ENCODE measurements at regions not wholly inside any gene's neighbourhood (a gene's known extent, or its start where the extent isn't known, plus 50 kb on each side); places are given as distances from the start of the nearest gene placed in this dataset.

- H3K4me1 Mint-ChIP-seq (ENCODE audit: unreplicated experiment) = no peaks in the 10 kb centered on the region
- no peak overlapping the region for H3K27ac Mint-ChIP-seq
- peaks cover 4% of the 10 kb centered on the region for H3K27me3 Mint-ChIP-seq
- no peak for DNase-seq (ENCODE audit: extremely low spot score, unreplicated experiment)
- TF ChIP-seq CTCF (conservative IDR thresholded peaks at IDR 0.05) = no peak
- no peak overlapping the region for H3K4me3 Mint-ChIP-seq
- no peaks in the 10 kb centered on the region for H3K9me3 Mint-ChIP-seq
- H3K36me3 Mint-ChIP-seq = no peaks in the 10 kb centered on the region
These were observed 217.0 kb downstream of the S1PR1 start for GRCh38 chr1:101453844-101454243.

DNA sequence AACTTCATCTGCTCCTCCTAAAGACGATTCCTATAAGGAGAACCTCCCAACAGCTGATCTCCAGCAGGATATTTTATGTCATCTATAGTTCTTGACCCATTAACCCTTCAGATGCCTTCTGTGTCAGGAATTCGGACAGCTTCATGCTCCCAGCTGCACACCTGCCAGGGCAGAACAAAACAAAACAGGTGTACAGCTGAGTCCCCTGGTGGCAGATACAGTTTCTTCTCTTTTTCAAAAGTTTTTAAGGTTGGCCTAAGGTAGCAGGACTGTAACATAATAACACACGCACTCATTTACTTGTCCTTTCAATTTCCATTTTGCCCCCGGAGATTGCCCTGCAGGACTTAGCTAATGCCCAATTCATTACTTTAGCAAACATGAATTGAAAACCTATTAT, 218.3 kb downstream of the S1PR1 start:
- no peak for DNase-seq (ENCODE audit: extremely low spot score, unreplicated experiment)
- Mint-ChIP-seq H3K36me3 (no peaks in the 10 kb centered on the region), H3K9me3 (no peaks in the 10 kb centered on the region), H3K27me3 (no peaks in the 10 kb centered on the region), H3K4me3 (no peak overlapping the region), H3K27ac (no peak overlapping the region), H3K4me1 (ENCODE audit: unreplicated experiment) (no peaks in the 10 kb centered on the region)
- no peak for TF ChIP-seq CTCF (conservative IDR thresholded peaks at IDR 0.05)

DNA sequence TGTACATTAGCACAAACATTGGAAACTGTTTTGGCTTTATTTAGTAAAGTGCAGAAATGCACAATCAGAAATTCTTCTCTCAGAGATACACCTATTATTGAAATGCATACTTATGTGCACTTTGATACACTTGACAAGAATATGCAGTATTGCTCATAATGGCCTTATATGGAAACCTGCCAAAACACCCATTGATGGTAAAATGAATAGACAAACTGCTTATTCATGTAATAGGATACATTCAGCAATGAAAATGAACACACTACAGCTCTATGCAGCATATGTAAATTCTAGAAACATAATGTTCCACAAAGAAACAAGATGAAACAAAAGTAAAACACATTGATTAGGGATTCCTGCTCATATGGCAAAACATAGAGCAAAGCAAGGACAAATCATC, 223.9 kb downstream of the S1PR1 start:
- DNase-seq (ENCODE audit: extremely low spot score, unreplicated experiment) = no peak
- Mint-ChIP-seq H3K4me3 (no peak overlapping the region), H3K9me3 (peaks cover 4% of the 10 kb centered on the region), H3K27me3 (peaks cover 2% of the 10 kb centered on the region), H3K4me1 (ENCODE audit: unreplicated experiment) (peaks cover 4% of the 10 kb centered on the region), H3K36me3 (no peaks in the 10 kb centered on the region), H3K27ac (no peak overlapping the region)
- TF ChIP-seq CTCF (conservative IDR thresholded peaks at IDR 0.05) = no peak

DNA sequence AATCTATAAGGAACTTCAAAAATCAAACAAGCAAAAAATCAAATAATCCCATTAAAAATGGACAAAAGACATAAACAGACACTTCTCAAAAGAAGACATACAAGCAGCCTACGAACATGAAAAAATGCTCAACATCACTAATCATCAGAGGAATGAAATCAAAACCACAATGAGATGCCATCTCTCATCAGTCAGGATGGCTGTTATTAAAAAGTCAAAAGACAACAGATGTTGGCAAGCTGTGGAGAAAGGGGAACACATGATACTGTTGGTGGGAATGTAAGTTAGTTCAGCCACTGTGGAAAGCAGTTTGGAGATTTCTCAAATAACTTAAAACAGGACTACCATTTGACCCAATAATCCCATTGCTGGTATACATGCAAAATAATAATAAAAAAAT, 226.4 kb downstream of the S1PR1 start:
- Mint-ChIP-seq H3K36me3 (no peaks in the 10 kb centered on the region), H3K27ac (no peak overlapping the region), H3K27me3 (peaks cover 2% of the 10 kb centered on the region), H3K9me3 (peaks cover 4% of the 10 kb centered on the region), H3K4me1 (ENCODE audit: unreplicated experiment) (peaks cover 4% of the 10 kb centered on the region), H3K4me3 (no peak overlapping the region)
- TF ChIP-seq CTCF (conservative IDR thresholded peaks at IDR 0.05) = no peak
- DNase-seq (ENCODE audit: extremely low spot score, unreplicated experiment) = no peak

- no peak overlapping the region for H3K27ac Mint-ChIP-seq
These were observed 229.1 kb downstream of the S1PR1 start for GRCh38 chr1:101465941-101466340.

More at GRCh38 chr1:101465941-101466340, 229.1 kb downstream of the S1PR1 start:
- peaks cover 15% of the 10 kb centered on the region for H3K9me3 Mint-ChIP-seq
- DNase-seq (ENCODE audit: extremely low spot score, unreplicated experiment) = no peak
- no peak overlapping the region for H3K4me3 Mint-ChIP-seq
- peaks cover 3% of the 10 kb centered on the region for H3K36me3 Mint-ChIP-seq
- peaks cover 6% of the 10 kb centered on the region for H3K27me3 Mint-ChIP-seq
- peaks cover 1% of the 10 kb centered on the region for H3K4me1 Mint-ChIP-seq (ENCODE audit: unreplicated experiment)
- peak; percentile 15 for TF ChIP-seq CTCF (conservative IDR thresholded peaks at IDR 0.05)
